Dendritic cell treated with granulocyte-macrophage colony-stimulating factor and Interleukin-4, amounts not matched to agents 40 ng/mL and 50 ng/mL, for 4 days (primary cell): ENCODE measurements at regions not wholly inside any gene's neighbourhood (a gene's known extent, or its start where the extent isn't known, plus 50 kb on each side); places are given as distances from the start of the nearest gene placed in this dataset.

Experiments used
- H3K27ac Mint-ChIP-seq: one replicate; pipeline ENCODE4 v1.8.0; 2022; ENCODE audit warnings: mild to moderate bottlenecking, mixed read lengths
- H3K27me3 Mint-ChIP-seq: one replicate; pipeline ENCODE4 v1.8.0; 2022; ENCODE audit warnings: mild to moderate bottlenecking, mixed read lengths
- H3K36me3 Mint-ChIP-seq: one replicate; pipeline ENCODE4 v1.8.0; 2022; ENCODE audit warnings: low read depth, mixed read lengths
- H3K4me1 Mint-ChIP-seq: one replicate; pipeline ENCODE4 v1.8.0; 2022; ENCODE audit warnings: low read depth, mixed read lengths
- H3K4me3 Mint-ChIP-seq: one replicate; pipeline ENCODE4 v1.8.0; 2022; ENCODE audit warnings: mild to moderate bottlenecking, moderate library complexity, mixed read lengths
- H3K9me3 Mint-ChIP-seq: one replicate; pipeline ENCODE4 v1.8.0; 2022; ENCODE audit warnings: mixed read lengths
- intact Hi-C: fragments of 100-400 bp; cut with micrococcal nuclease; formaldehyde crosslinking; loops from one replicate; pipeline ENCODE4 v1.15.0; 2022

- Mint-ChIP-seq H3K27ac (no peak overlapping the region), H3K36me3 (no peaks in the 10 kb centered on the region), H3K27me3 (peaks cover 6% of the 10 kb centered on the region), H3K4me1 (no peaks in the 10 kb centered on the region), H3K9me3 (no peaks in the 10 kb centered on the region), H3K4me3 (no peak overlapping the region)
- intact Hi-C loops, result no loop called here
These were observed 291.1 kb upstream of the ROPN1 start for GRCh38 chr3:124282751-124283651.

GRCh38 chr3:124283652-124284023 lies 291.7 kb upstream of the ROPN1 start:
- Mint-ChIP-seq H3K4me3 (no peak overlapping the region), H3K27ac (no peak overlapping the region), H3K9me3 (no peaks in the 10 kb centered on the region), H3K36me3 (no peaks in the 10 kb centered on the region), H3K27me3 (peaks cover 6% of the 10 kb centered on the region), H3K4me1 (no peaks in the 10 kb centered on the region)
- intact Hi-C loops, result no loop called here

GRCh38 chr3:124288996-124289395 lies 297.1 kb upstream of the ROPN1 start:
- Mint-ChIP-seq H3K27me3 (peaks cover 2% of the 10 kb centered on the region), H3K4me1 (no peaks in the 10 kb centered on the region), H3K4me3 (no peak overlapping the region), H3K36me3 (no peaks in the 10 kb centered on the region), H3K9me3 (no peaks in the 10 kb centered on the region), H3K27ac (no peak overlapping the region)
- intact Hi-C loops, result no loop called here

GRCh38 chr3:124291008-124291407 lies 299.1 kb upstream of the ROPN1 start:
- intact Hi-C loops, result no loop called here
- Mint-ChIP-seq H3K27ac (no peak overlapping the region), H3K27me3 (peaks cover 2% of the 10 kb centered on the region), H3K4me1 (no peaks in the 10 kb centered on the region), H3K9me3 (no peaks in the 10 kb centered on the region), H3K36me3 (no peaks in the 10 kb centered on the region), H3K4me3 (no peak overlapping the region)

GRCh38 chr3:124292329-124292728 lies 300.4 kb upstream of the ROPN1 start:
- intact Hi-C loops, result no loop called here
- peaks cover 5% of the 10 kb centered on the region for H3K27me3 Mint-ChIP-seq
- H3K9me3 Mint-ChIP-seq, result no peaks in the 10 kb centered on the region
- no peak overlapping the region for H3K4me3 Mint-ChIP-seq
- H3K27ac Mint-ChIP-seq, result no peak overlapping the region
- H3K4me1 Mint-ChIP-seq, result no peaks in the 10 kb centered on the region
- H3K36me3 Mint-ChIP-seq, result no peaks in the 10 kb centered on the region

GRCh38 chr3:124293584-124293983 lies 301.7 kb upstream of the ROPN1 start:
- intact Hi-C loops, result no loop called here
- no peaks in the 10 kb centered on the region for H3K4me1 Mint-ChIP-seq
- no peaks in the 10 kb centered on the region for H3K9me3 Mint-ChIP-seq
- no peaks in the 10 kb centered on the region for H3K36me3 Mint-ChIP-seq
- H3K27ac Mint-ChIP-seq, result no peak overlapping the region
- no peak overlapping the region for H3K4me3 Mint-ChIP-seq
- H3K27me3 Mint-ChIP-seq, result peaks cover 5% of the 10 kb centered on the region

- no peaks in the 10 kb centered on the region for H3K36me3 Mint-ChIP-seq
- no peaks in the 10 kb centered on the region for H3K9me3 Mint-ChIP-seq
- no peak overlapping the region for H3K4me3 Mint-ChIP-seq
- no peaks in the 10 kb centered on the region for H3K4me1 Mint-ChIP-seq
- H3K27me3 Mint-ChIP-seq, result peaks cover 8% of the 10 kb centered on the region
- no peak overlapping the region for H3K27ac Mint-ChIP-seq
- intact Hi-C loops, result no loop called here
These were observed 303.4 kb upstream of the ROPN1 start for GRCh38 chr3:124295362-124295761.

- H3K27ac Mint-ChIP-seq, result no peak overlapping the region
- H3K4me3 Mint-ChIP-seq, result no peak overlapping the region
- intact Hi-C loops, result no loop called here
- no peaks in the 10 kb centered on the region for H3K36me3 Mint-ChIP-seq
- H3K4me1 Mint-ChIP-seq, result no peaks in the 10 kb centered on the region
- no peaks in the 10 kb centered on the region for H3K9me3 Mint-ChIP-seq
- H3K27me3 Mint-ChIP-seq, result peaks cover 8% of the 10 kb centered on the region
These were observed 304.5 kb upstream of the ROPN1 start for GRCh38 chr3:124296406-124296805.

- Mint-ChIP-seq H3K4me1 (no peaks in the 10 kb centered on the region), H3K36me3 (no peaks in the 10 kb centered on the region), H3K27me3 (peaks cover 8% of the 10 kb centered on the region), H3K4me3 (no peak overlapping the region), H3K9me3 (no peaks in the 10 kb centered on the region), H3K27ac (no peak overlapping the region)
- intact Hi-C loops, result no loop called here
These were observed 305.4 kb upstream of the ROPN1 start for GRCh38 chr3:124297062-124297980.

- intact Hi-C loops, result no loop called here
- no peak overlapping the region for H3K27ac Mint-ChIP-seq
- no peaks in the 10 kb centered on the region for H3K4me1 Mint-ChIP-seq
- peaks cover 8% of the 10 kb centered on the region for H3K27me3 Mint-ChIP-seq
- no peak overlapping the region for H3K4me3 Mint-ChIP-seq
- no peaks in the 10 kb centered on the region for H3K9me3 Mint-ChIP-seq
- no peaks in the 10 kb centered on the region for H3K36me3 Mint-ChIP-seq
These were observed 306.4 kb upstream of the ROPN1 start for GRCh38 chr3:124298301-124298700.

- intact Hi-C loops, result no loop called here
- Mint-ChIP-seq H3K27me3 (peaks cover 6% of the 10 kb centered on the region), H3K4me3 (no peak overlapping the region), H3K4me1 (no peaks in the 10 kb centered on the region), H3K27ac (no peak overlapping the region), H3K36me3 (no peaks in the 10 kb centered on the region), H3K9me3 (no peaks in the 10 kb centered on the region)
These were observed 307.0 kb upstream of the ROPN1 start for GRCh38 chr3:124298951-124299350.

GRCh38 chr3:124299831-124300230 lies 307.9 kb upstream of the ROPN1 start:
- Mint-ChIP-seq H3K4me1 (no peaks in the 10 kb centered on the region), H3K9me3 (peaks cover 2% of the 10 kb centered on the region), H3K36me3 (no peaks in the 10 kb centered on the region), H3K27ac (no peak overlapping the region), H3K27me3 (peaks cover 6% of the 10 kb centered on the region), H3K4me3 (no peak overlapping the region)
- intact Hi-C loops, result no loop called here

- peaks cover 8% of the 10 kb centered on the region for H3K9me3 Mint-ChIP-seq
- no peak overlapping the region for H3K27ac Mint-ChIP-seq
- H3K27me3 Mint-ChIP-seq, result peaks cover 6% of the 10 kb centered on the region
- H3K4me1 Mint-ChIP-seq, result no peaks in the 10 kb centered on the region
- no peak overlapping the region for H3K4me3 Mint-ChIP-seq
- intact Hi-C loops, result no loop called here
- no peaks in the 10 kb centered on the region for H3K36me3 Mint-ChIP-seq
These were observed 308.5 kb upstream of the ROPN1 start for GRCh38 chr3:124300416-124300815.

GRCh38 chr3:124303305-124303910 lies 311.5 kb upstream of the ROPN1 start:
- H3K27ac Mint-ChIP-seq, result no peak overlapping the region
- H3K4me3 Mint-ChIP-seq, result no peak overlapping the region
- peaks cover 24% of the 10 kb centered on the region for H3K9me3 Mint-ChIP-seq
- intact Hi-C loops, result no loop called here
- H3K36me3 Mint-ChIP-seq, result no peaks in the 10 kb centered on the region
- no peaks in the 10 kb centered on the region for H3K4me1 Mint-ChIP-seq
- peaks cover 3% of the 10 kb centered on the region for H3K27me3 Mint-ChIP-seq
